IMR-90 (cell line): ENCODE measurements at regions not wholly inside any gene's neighbourhood (a gene's known extent, or its start where the extent isn't known, plus 50 kb on each side); places are given as distances from the start of the nearest gene placed in this dataset.

Source experiments
- ATAC-seq: fragments of 200-7000 bp; cut with Tn5 transposase; 2 replicates; pipeline ENCODE4 v1.9.1; 2020; ENCODE audit warnings: low read depth, mild to moderate bottlenecking, moderate library complexity
- BruUV-seq: library from RNA; stranded (reverse); fragments of 400-500 nt; replicated peaks from 2 replicates; lab custom pipeline; 2021; lab: Mats Ljungman, UMichigan
- CTCF ChIA-PET: fragments of 300-600 bp; formaldehyde crosslinking; extraction: SDS; loops from one replicate; lab custom pipeline; 2021; ENCODE audit warnings: antibody characterized with exemption; lab: Yijun Ruan, JAX
- POLR2A ChIA-PET: fragments of 300-600 bp; sonication (Branson Sonifier 250); formaldehyde crosslinking; loops from one replicate; lab custom pipeline; 2022; ENCODE audit warnings: antibody characterized with exemption; ENCODE audit not compliant: unreplicated experiment; lab: Charles Lee
- DNase-seq: peaks from one replicate; pipeline ENCODE4 v3.0.0; 2013
- H2AFZ ChIP-seq: replicated peaks from 2 replicates; pipeline ENCODE3; 2013; ENCODE audit warnings: low read length, mild to moderate bottlenecking; ENCODE audit not compliant: poor library complexity
- H2AK5ac ChIP-seq: 2 replicates; pipeline ENCODE4 v1.6.1; 2013; ENCODE audit warnings: low read depth, low read length, inconsistent platforms
- H2AK9ac ChIP-seq: replicated peaks from 2 replicates; pipeline ENCODE3; 2013; ENCODE audit warnings: mild to moderate bottlenecking, low read depth, low read length, moderate library complexity; ENCODE audit not compliant: poor library complexity
- H2BK120ac ChIP-seq: 2 replicates; pipeline ENCODE4 v1.6.1; 2013; ENCODE audit warnings: low read depth, low read length, inconsistent platforms
- H2BK15ac ChIP-seq: 3 replicates; pipeline ENCODE4 v1.6.1; 2013; ENCODE audit warnings: low read depth, low read length, inconsistent platforms
- H2BK20ac ChIP-seq: 2 replicates; pipeline ENCODE4 v1.6.1; 2013; ENCODE audit warnings: low read depth, mild to moderate bottlenecking, inconsistent platforms, low read length, moderate library complexity
- H2BK5ac ChIP-seq: 2 replicates; pipeline ENCODE4 v1.6.1; 2013; ENCODE audit warnings: mild to moderate bottlenecking, low read depth, low read length, inconsistent platforms; ENCODE audit not compliant: poor library complexity, severe bottlenecking
- H3K14ac ChIP-seq: replicated peaks from 2 replicates; pipeline ENCODE4 v1.6.1; 2013; ENCODE audit warnings: low read depth, low read length, inconsistent platforms
- H3K18ac ChIP-seq: 2 replicates; pipeline ENCODE4 v1.6.1; 2013; ENCODE audit warnings: low read depth, low read length, control low read depth
- H3K23ac ChIP-seq: 2 replicates; pipeline ENCODE4 v1.6.1; 2013; ENCODE audit warnings: low read depth, low read length, inconsistent platforms
- H3K27ac ChIP-seq: 2 replicates; pipeline ENCODE4 v1.5.1; 2013; ENCODE audit warnings: mild to moderate bottlenecking, control low read depth, low read length; ENCODE audit not compliant: insufficient read depth
- H3K27me3 ChIP-seq: 2 replicates; pipeline ENCODE4 v1.6.1; 2013; ENCODE audit warnings: low read length; ENCODE audit not compliant: control insufficient read depth, insufficient read depth
- H3K36me3 ChIP-seq: 2 replicates; pipeline ENCODE4 v1.6.1; 2013; ENCODE audit warnings: low read length, mixed read lengths; ENCODE audit not compliant: control insufficient read depth, insufficient read depth
- H3K4ac ChIP-seq: 2 replicates; pipeline ENCODE4 v1.6.1; 2013; ENCODE audit warnings: low read depth, low read length, inconsistent platforms
- H3K4me1 ChIP-seq: 2 replicates; pipeline ENCODE4 v1.6.1; 2013; ENCODE audit warnings: low read length, mixed read lengths; ENCODE audit not compliant: control insufficient read depth, insufficient read depth
- H3K4me2 ChIP-seq: 2 replicates; pipeline ENCODE4 v1.6.1; 2013; ENCODE audit warnings: low read depth, mild to moderate bottlenecking, control low read depth, low read length, moderate library complexity
- H3K4me3 ChIP-seq: 2 replicates; pipeline ENCODE4 v1.5.1; 2013; ENCODE audit warnings: low read depth, mild to moderate bottlenecking, control low read depth, low read length, moderate library complexity; ENCODE audit not compliant: insufficient read depth
- H3K56ac ChIP-seq: 2 replicates; pipeline ENCODE4 v1.6.1; 2013; ENCODE audit warnings: low read length, inconsistent platforms; ENCODE audit not compliant: insufficient read depth; ENCODE audit errors: extremely low read depth
- H3K79me1 ChIP-seq, 2 experiments: 2 replicates each; pipeline ENCODE4 v1.6.1; 2013; ENCODE audit warnings: low read length in 2 of 2, inconsistent platforms in 1 of 2, low read depth in 1 of 2
- H3K9ac ChIP-seq: 2 replicates; pipeline ENCODE4 v1.6.1; 2013; ENCODE audit warnings: low read depth, low read length, control low read depth
- H3K9me1 ChIP-seq: 2 replicates; pipeline ENCODE4 v1.6.1; 2013; ENCODE audit warnings: low read length, inconsistent platforms; ENCODE audit not compliant: insufficient read depth
- H3K9me3 ChIP-seq: 2 replicates; pipeline ENCODE4 v1.6.1; 2013; ENCODE audit warnings: low read length; ENCODE audit not compliant: control insufficient read depth, insufficient read depth
- H4K20me1 ChIP-seq: 2 replicates; pipeline ENCODE4 v1.6.1; 2013; ENCODE audit warnings: low read length, inconsistent platforms; ENCODE audit not compliant: insufficient read depth
- H4K5ac ChIP-seq: 2 replicates; pipeline ENCODE4 v1.6.1; 2013; ENCODE audit warnings: mild to moderate bottlenecking, low read depth, low read length, control low read depth
- H4K8ac ChIP-seq, 2 experiments: 2 replicates each; pipeline ENCODE4 v1.6.1; 2013; ENCODE audit warnings: low read depth in 2 of 2, low read length in 2 of 2, control low read depth in 1 of 2, inconsistent platforms in 1 of 2
- H4K91ac ChIP-seq: 2 replicates; pipeline ENCODE4 v1.6.1; 2013; ENCODE audit warnings: low read depth, low read length, inconsistent platforms; ENCODE audit not compliant: insufficient read depth
- BHLHE40 ChIP-seq: fragments of 150-350 bp; IDR thresholded peaks from 2 replicates; pipeline ENCODE4 v1.6.1; 2016; ENCODE audit warnings: mild to moderate bottlenecking, low read depth, low read length
- CHD1 ChIP-seq: IDR thresholded peaks from 2 replicates; pipeline ENCODE4 v1.6.1; 2012; ENCODE audit warnings: low read depth, low read length, improper control_type of control experiment
- CTCF ChIP-seq: conservative IDR thresholded peaks from 2 replicates; pipeline ENCODE4 v1.5.1; 2012; ENCODE audit warnings: mild to moderate bottlenecking, low read depth, low read length, improper control_type of control experiment
- ELK1 ChIP-seq: fragments of 150-350 bp; IDR thresholded peaks from 2 replicates; pipeline ENCODE4 v1.6.1; 2016; ENCODE audit warnings: low read depth, mild to moderate bottlenecking, low read length, moderate library complexity, borderline replicate concordance
- FOS ChIP-seq: fragments of 150-350 bp; IDR thresholded peaks from 2 replicates; pipeline ENCODE4 v1.6.1; 2016; ENCODE audit warnings: low read depth, low read length
- MAFK ChIP-seq: IDR thresholded peaks from 2 replicates; pipeline ENCODE4 v1.6.1; 2012; ENCODE audit warnings: low read depth, low read length, improper control_type of control experiment
- MAZ ChIP-seq: IDR thresholded peaks from 2 replicates; pipeline ENCODE4 v1.6.1; 2012; ENCODE audit warnings: low read depth, mild to moderate bottlenecking, low read length, improper control_type of control experiment, moderate library complexity, borderline replicate concordance
- NFE2L2 ChIP-seq: fragments of 150-350 bp; IDR thresholded peaks from 2 replicates; pipeline ENCODE4 v1.6.1; 2016; ENCODE audit warnings: low read depth, mild to moderate bottlenecking, low read length
- POLR2A ChIP-seq: IDR thresholded peaks from 2 replicates; pipeline ENCODE4 v1.6.1; 2012; ENCODE audit warnings: mild to moderate bottlenecking, low read depth, low read length
- RAD21 ChIP-seq: IDR thresholded peaks from 2 replicates; pipeline ENCODE4 v1.6.1; 2012; ENCODE audit warnings: low read length, improper control_type of control experiment
- RCOR1 ChIP-seq: IDR thresholded peaks from 2 replicates; pipeline ENCODE4 v1.6.1; 2012; ENCODE audit warnings: mild to moderate bottlenecking, low read length, improper control_type of control experiment; ENCODE audit not compliant: insufficient replicate concordance
- RFX5 ChIP-seq: IDR thresholded peaks from 2 replicates; pipeline ENCODE4 v1.8.0; 2012; ENCODE audit warnings: low read depth, mild to moderate bottlenecking, low read length, moderate library complexity
- USF2 ChIP-seq: fragments of 150-350 bp; IDR thresholded peaks from 2 replicates; pipeline ENCODE4 v1.6.1; 2017; ENCODE audit warnings: mild to moderate bottlenecking, antibody characterized with exemption, low read length, low read depth
- WGBS, 2 experiments: methylation state at CpG; one replicate each; pipeline versions ENCODE4 v1.1.5 to v1.1.7; 2013; ENCODE audit warnings: missing lambda C conversion rate in 2 of 2; ENCODE audit not compliant: insufficient read length in 1 of 2; ENCODE audit errors: extremely low coverage in 2 of 2; 5-methylcytosine and 5-hydroxymethylcytosine counted together
- dilution Hi-C: fragments of 300-500 bp; cut with HindIII; formaldehyde crosslinking; loops from one replicate; pipeline ENCODE4 v1.14.3; 2018; ENCODE audit warnings: low sequenced_read_pairs; ENCODE audit not compliant: unreplicated experiment
- in situ Hi-C: fragments of 300-500 bp; cut with MboI; formaldehyde crosslinking; loops from 3 replicates; pipeline ENCODE4 v1.14.3; 2019; ENCODE audit warnings: low sequenced_read_pairs, inconsistent platforms, mixed read lengths
- intact Hi-C: fragments of 100-400 bp; cut with micrococcal nuclease; formaldehyde crosslinking; loops from 2 replicates; pipeline ENCODE4 v1.10.0; 2022

- no peak overlapping the region for H2AK5ac ChIP-seq
- H3K9me3 ChIP-seq: no peaks in the 10 kb centered on the region
- H2AFZ ChIP-seq: no peak overlapping the region
- H2BK120ac ChIP-seq: no peak overlapping the region
- no peaks in the 10 kb centered on the region for H3K36me3 ChIP-seq
- ATAC-seq (no peak), DNase-seq (no peak)
- H2BK15ac ChIP-seq: no peak overlapping the region
- H2BK5ac ChIP-seq: no peak overlapping the region
- BruUV-seq: no TSS peak
- no peak overlapping the region for H3K23ac ChIP-seq
- ChIA-PET CTCF (no interaction called here), POLR2A (no interaction called here)
- no peak overlapping the region for H4K91ac ChIP-seq
- H2BK20ac ChIP-seq: no peak overlapping the region
- H3K9ac ChIP-seq: no peak overlapping the region
- in situ Hi-C loops: no loop called here
- H3K4me2 ChIP-seq: no peak overlapping the region
- H4K8ac ChIP-seq: no peak overlapping the region
- no peak overlapping the region for H3K4me3 ChIP-seq
- H3K27ac ChIP-seq: no peak overlapping the region
- H4K5ac ChIP-seq: no peak overlapping the region
- no peak overlapping the region for H3K4ac ChIP-seq
- no peak overlapping the region for H3K18ac ChIP-seq
- intact Hi-C loops: no loop called here
- no peaks in the 10 kb centered on the region for H3K27me3 ChIP-seq
- no peak overlapping the region for H3K56ac ChIP-seq
- H3K4me1 ChIP-seq: peaks cover 2% of the 10 kb centered on the region; the same call in 1 of the 2 replicates
- no peaks in the 10 kb centered on the region for H4K20me1 ChIP-seq
- H3K79me1 ChIP-seq: no peaks in the 10 kb centered on the region
- H3K14ac ChIP-seq: no peak overlapping the region
- no peak overlapping the region for H2AK9ac ChIP-seq
- WGBS, 2 experiments: 100% methylated on average over 1 of the region's 4 CpGs; no CpG with 5 or more reads in 1 of the 2 experiments
- TF ChIP-seq CTCF (no peak), ELK1 (no peak), USF2 (no peak), MAZ (no peak), FOS (no peak), RAD21 (no peak), RCOR1 (no peak), MAFK (no peak), BHLHE40 (no peak), RFX5 (no peak), NFE2L2 (no peak), POLR2A (no peak), CHD1 (no peak)
- dilution Hi-C loops: no loop called here
- no peaks in the 10 kb centered on the region for H3K9me1 ChIP-seq
These were observed 69.8 kb downstream of the CCDC71L start for GRCh38 chr7:106591146-106591545.
